ENCODE measurements at regions not wholly inside any gene's neighbourhood (a gene's known extent, or its start where the extent isn't known, plus 50 kb on each side); places are given as distances from the start of the nearest gene placed in this dataset.

GRCh38 chr14:34275530-34275929 is 186.5 kb downstream of the SPTSSA start:
- TF ChIP-seq CTCF (IDR thresholded peaks at IDR 0.05) = no peak
- TF ChIP-seq JUN (IDR thresholded peaks at IDR 0.05) = no peak
- no peak for TF ChIP-seq KDM1A (IDR thresholded peaks at IDR 0.05; ENCODE audit: low read depth)
- no peak for TF ChIP-seq NPAS2 (CRISPR knock-in tag; IDR thresholded peaks at IDR 0.05; ENCODE audit: borderline replicate concordance)
- no peak for TF ChIP-seq MAZ (IDR thresholded peaks at IDR 0.05; ENCODE audit: borderline replicate concordance, low read depth, low read length)
- no peak for TF ChIP-seq EP300 (IDR thresholded peaks at IDR 0.05)
- TF ChIP-seq RAD21 (conservative IDR thresholded peaks at IDR 0.05 in 1 of 2, IDR thresholded peaks at IDR 0.05 in 1 of 2) = no peak
- TF ChIP-seq ZFP36 (IDR thresholded peaks at IDR 0.05; ENCODE audit: borderline replicate concordance, partially characterized antibody) = no peak
